IMR-90 (cell line): ENCODE measurements at regions not wholly inside any gene's neighbourhood (a gene's known extent, or its start where the extent isn't known, plus 50 kb on each side); places are given as distances from the start of the nearest gene placed in this dataset.
A peak's percentile ranks its signal among the peaks of the same experiment; 100 is the strongest.

Experiments
- ATAC-seq: fragments of 200-7000 bp; cut with Tn5 transposase; 2 replicates; pipeline ENCODE4 v1.9.1; 2020; ENCODE audit warnings: low read depth, mild to moderate bottlenecking, moderate library complexity
- BruUV-seq: library from RNA; stranded (reverse); fragments of 400-500 nt; replicated peaks from 2 replicates; lab custom pipeline; 2021; lab: Mats Ljungman, UMichigan
- CTCF ChIA-PET: fragments of 300-600 bp; formaldehyde crosslinking; extraction: SDS; loops from one replicate; lab custom pipeline; 2021; ENCODE audit warnings: antibody characterized with exemption; lab: Yijun Ruan, JAX
- POLR2A ChIA-PET: fragments of 300-600 bp; sonication (Branson Sonifier 250); formaldehyde crosslinking; loops from one replicate; lab custom pipeline; 2022; ENCODE audit warnings: antibody characterized with exemption; ENCODE audit not compliant: unreplicated experiment; lab: Charles Lee
- DNase-seq: peaks from one replicate; pipeline ENCODE4 v3.0.0; 2013
- H2AFZ ChIP-seq: replicated peaks from 2 replicates; pipeline ENCODE3; 2013; ENCODE audit warnings: low read length, mild to moderate bottlenecking; ENCODE audit not compliant: poor library complexity
- H2AK5ac ChIP-seq: 2 replicates; pipeline ENCODE4 v1.6.1; 2013; ENCODE audit warnings: low read depth, low read length, inconsistent platforms
- H2AK9ac ChIP-seq: replicated peaks from 2 replicates; pipeline ENCODE3; 2013; ENCODE audit warnings: mild to moderate bottlenecking, low read depth, low read length, moderate library complexity; ENCODE audit not compliant: poor library complexity
- H2BK120ac ChIP-seq: 2 replicates; pipeline ENCODE4 v1.6.1; 2013; ENCODE audit warnings: low read depth, low read length, inconsistent platforms
- H2BK15ac ChIP-seq: 3 replicates; pipeline ENCODE4 v1.6.1; 2013; ENCODE audit warnings: low read depth, low read length, inconsistent platforms
- H2BK20ac ChIP-seq: 2 replicates; pipeline ENCODE4 v1.6.1; 2013; ENCODE audit warnings: low read depth, mild to moderate bottlenecking, inconsistent platforms, low read length, moderate library complexity
- H2BK5ac ChIP-seq: 2 replicates; pipeline ENCODE4 v1.6.1; 2013; ENCODE audit warnings: mild to moderate bottlenecking, low read depth, low read length, inconsistent platforms; ENCODE audit not compliant: poor library complexity, severe bottlenecking
- H3K14ac ChIP-seq: replicated peaks from 2 replicates; pipeline ENCODE4 v1.6.1; 2013; ENCODE audit warnings: low read depth, low read length, inconsistent platforms
- H3K18ac ChIP-seq: 2 replicates; pipeline ENCODE4 v1.6.1; 2013; ENCODE audit warnings: low read depth, low read length, control low read depth
- H3K23ac ChIP-seq: 2 replicates; pipeline ENCODE4 v1.6.1; 2013; ENCODE audit warnings: low read depth, low read length, inconsistent platforms
- H3K27ac ChIP-seq: 2 replicates; pipeline ENCODE4 v1.5.1; 2013; ENCODE audit warnings: mild to moderate bottlenecking, control low read depth, low read length; ENCODE audit not compliant: insufficient read depth
- H3K27me3 ChIP-seq: 2 replicates; pipeline ENCODE4 v1.6.1; 2013; ENCODE audit warnings: low read length; ENCODE audit not compliant: control insufficient read depth, insufficient read depth
- H3K36me3 ChIP-seq: 2 replicates; pipeline ENCODE4 v1.6.1; 2013; ENCODE audit warnings: low read length, mixed read lengths; ENCODE audit not compliant: control insufficient read depth, insufficient read depth
- H3K4ac ChIP-seq: 2 replicates; pipeline ENCODE4 v1.6.1; 2013; ENCODE audit warnings: low read depth, low read length, inconsistent platforms
- H3K4me1 ChIP-seq: 2 replicates; pipeline ENCODE4 v1.6.1; 2013; ENCODE audit warnings: low read length, mixed read lengths; ENCODE audit not compliant: control insufficient read depth, insufficient read depth
- H3K4me2 ChIP-seq: 2 replicates; pipeline ENCODE4 v1.6.1; 2013; ENCODE audit warnings: low read depth, mild to moderate bottlenecking, control low read depth, low read length, moderate library complexity
- H3K4me3 ChIP-seq: 2 replicates; pipeline ENCODE4 v1.5.1; 2013; ENCODE audit warnings: low read depth, mild to moderate bottlenecking, control low read depth, low read length, moderate library complexity; ENCODE audit not compliant: insufficient read depth
- H3K56ac ChIP-seq: 2 replicates; pipeline ENCODE4 v1.6.1; 2013; ENCODE audit warnings: low read length, inconsistent platforms; ENCODE audit not compliant: insufficient read depth; ENCODE audit errors: extremely low read depth
- H3K79me1 ChIP-seq, 2 experiments: 2 replicates each; pipeline ENCODE4 v1.6.1; 2013; ENCODE audit warnings: low read length in 2 of 2, inconsistent platforms in 1 of 2, low read depth in 1 of 2
- H3K9ac ChIP-seq: 2 replicates; pipeline ENCODE4 v1.6.1; 2013; ENCODE audit warnings: low read depth, low read length, control low read depth
- H3K9me1 ChIP-seq: 2 replicates; pipeline ENCODE4 v1.6.1; 2013; ENCODE audit warnings: low read length, inconsistent platforms; ENCODE audit not compliant: insufficient read depth
- H3K9me3 ChIP-seq: 2 replicates; pipeline ENCODE4 v1.6.1; 2013; ENCODE audit warnings: low read length; ENCODE audit not compliant: control insufficient read depth, insufficient read depth
- H4K20me1 ChIP-seq: 2 replicates; pipeline ENCODE4 v1.6.1; 2013; ENCODE audit warnings: low read length, inconsistent platforms; ENCODE audit not compliant: insufficient read depth
- H4K5ac ChIP-seq: 2 replicates; pipeline ENCODE4 v1.6.1; 2013; ENCODE audit warnings: mild to moderate bottlenecking, low read depth, low read length, control low read depth
- H4K8ac ChIP-seq, 2 experiments: 2 replicates each; pipeline ENCODE4 v1.6.1; 2013; ENCODE audit warnings: low read depth in 2 of 2, low read length in 2 of 2, control low read depth in 1 of 2, inconsistent platforms in 1 of 2
- H4K91ac ChIP-seq: 2 replicates; pipeline ENCODE4 v1.6.1; 2013; ENCODE audit warnings: low read depth, low read length, inconsistent platforms; ENCODE audit not compliant: insufficient read depth
- FOS ChIP-seq: fragments of 150-350 bp; IDR thresholded peaks from 2 replicates; pipeline ENCODE4 v1.6.1; 2016; ENCODE audit warnings: low read depth, low read length
- RFX5 ChIP-seq: IDR thresholded peaks from 2 replicates; pipeline ENCODE4 v1.8.0; 2012; ENCODE audit warnings: low read depth, mild to moderate bottlenecking, low read length, moderate library complexity
- WGBS, 2 experiments: methylation state at CpG; one replicate each; pipeline versions ENCODE4 v1.1.5 to v1.1.7; 2013; ENCODE audit warnings: missing lambda C conversion rate in 2 of 2; ENCODE audit not compliant: insufficient read length in 1 of 2; ENCODE audit errors: extremely low coverage in 2 of 2; 5-methylcytosine and 5-hydroxymethylcytosine counted together
- dilution Hi-C: fragments of 300-500 bp; cut with HindIII; formaldehyde crosslinking; loops from one replicate; pipeline ENCODE4 v1.14.3; 2018; ENCODE audit warnings: low sequenced_read_pairs; ENCODE audit not compliant: unreplicated experiment
- in situ Hi-C: fragments of 300-500 bp; cut with MboI; formaldehyde crosslinking; loops from 3 replicates; pipeline ENCODE4 v1.14.3; 2019; ENCODE audit warnings: low sequenced_read_pairs, inconsistent platforms, mixed read lengths
- intact Hi-C: fragments of 100-400 bp; cut with micrococcal nuclease; formaldehyde crosslinking; loops from 2 replicates; pipeline ENCODE4 v1.10.0; 2022

DNA sequence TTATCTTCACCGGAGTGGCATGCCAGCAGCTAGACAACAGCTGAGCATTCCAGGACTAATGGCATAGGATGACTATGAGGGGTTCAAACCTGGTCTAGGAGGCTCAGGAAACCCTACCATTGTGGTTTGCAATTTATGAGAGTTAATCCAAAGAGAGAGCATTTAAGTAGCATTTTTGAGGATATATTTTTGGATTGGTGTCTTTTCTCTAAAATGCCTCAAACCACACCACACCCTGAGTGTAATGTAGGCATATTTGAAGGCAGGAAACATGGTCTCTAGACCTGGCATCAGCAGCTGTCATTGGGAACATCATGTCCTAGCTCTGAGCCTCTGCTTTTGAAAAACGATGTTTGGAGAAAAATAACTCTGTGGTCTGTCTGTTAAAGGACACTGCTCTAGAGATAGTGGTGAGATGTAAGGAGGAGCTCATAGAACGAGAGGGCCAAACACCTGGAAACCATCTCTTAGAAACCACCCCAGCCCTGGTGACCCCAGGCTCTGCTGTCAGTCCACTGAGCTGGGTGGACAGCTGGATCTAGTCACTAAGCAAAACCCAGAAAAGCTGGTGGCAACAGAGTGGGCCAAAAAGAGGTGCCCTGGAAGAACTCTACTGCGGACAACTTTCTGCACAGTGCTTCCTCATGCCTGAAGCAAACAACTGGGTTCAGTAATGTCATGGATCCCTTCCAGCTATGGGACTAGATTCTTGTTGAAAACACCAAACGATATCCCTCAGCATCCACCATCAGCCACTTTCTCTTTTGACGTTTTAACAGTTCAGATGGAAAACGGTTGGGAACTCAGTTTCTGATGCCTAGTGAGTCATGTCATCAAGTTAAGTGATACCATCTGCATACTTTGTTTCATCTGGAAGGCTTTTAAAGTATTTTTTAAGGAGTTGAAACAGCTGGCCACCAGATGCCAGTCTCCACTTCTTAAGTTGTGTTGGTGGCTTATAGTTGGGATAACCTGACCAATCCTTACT lies 100.2 kb upstream of the C1QTNF7 start:
- Histone ChIP-seq H4K5ac (peak overlapping the region; percentile 65), H2BK120ac (peak overlapping the region; percentile 63), H3K23ac (0 out of 2 replicates have a peak overlapping the region, but pooled peaks have one; percentile 6), H2AK5ac (peak overlapping the region; percentile 70), H2AK9ac (no peak overlapping the region), H2BK5ac (peak overlapping the region; percentile 66), H3K9me1 (no peaks in the 10 kb centered on the region), H3K4me2 (peak overlapping the region; percentile 11), H3K79me1 (no peaks in the 10 kb centered on the region), H4K91ac (peak overlapping the region; percentile 29; the same call in 1 of the 2 replicates), H2AFZ (peak overlapping the region; percentile 50), H3K9ac (no peak overlapping the region), H3K36me3 (no peaks in the 10 kb centered on the region), H4K8ac (peak overlapping the region in 1 of 2 experiments; percentile 23; a peak in 2 of 4 replicates), H4K20me1 (no peaks in the 10 kb centered on the region), H3K4me1 (peaks cover 8% of the 10 kb centered on the region), H3K27ac (peak overlapping the region; percentile 97), H2BK15ac (peak overlapping the region; percentile 77; the same call in 2 of the 3 replicates), H3K9me3 (peaks cover 3% of the 10 kb centered on the region; the same call in 1 of the 2 replicates), H3K56ac (peak overlapping the region; percentile 43; the same call in 1 of the 2 replicates), H3K4ac (peak overlapping the region; percentile 51), H3K14ac (peak overlapping the region; percentile 2; the same call in 1 of the 2 replicates), H3K4me3 (no peak overlapping the region), H3K27me3 (no peaks in the 10 kb centered on the region), H2BK20ac (peak overlapping the region; percentile 60), H3K18ac (peak overlapping the region; percentile 90)
- BruUV-seq: no TSS peak
- peak; percentile 32; the same call in 1 of the 2 replicates for TF ChIP-seq FOS
- TF ChIP-seq RFX5: no peak
- intact Hi-C loops (loop anchor here (1.0 to 5.0 kb wide), 2 partner anchors 125 to 880 kb away; no protein-coding TSS in a partner anchor), dilution Hi-C loops (no loop called here), in situ Hi-C loops (loop anchor here (25.0 kb wide), 1 partner anchor 1415 kb away; no protein-coding TSS in a partner anchor)
- ATAC-seq: peak; percentile 72
- CTCF ChIA-PET: interaction anchor here (0.7 to 1.6 kb wide), 6 partner anchors 10 to 130 kb away, joined by 3 to 11 read pairs (median 3); no protein-coding TSS in a partner anchor
- 20% methylated on average over 1 of the region's 7 CpGs; no CpG with 5 or more reads in 1 of the 2 experiments for WGBS, 2 experiments
- POLR2A ChIA-PET: no interaction called here
- DNase-seq: peak; percentile 94
